ENCODE measurements at regions not wholly inside any gene's neighbourhood (a gene's known extent, or its start where the extent isn't known, plus 50 kb on each side); places are given as distances from the start of the nearest gene placed in this dataset.

GRCh38 chr4:180674619-180675358, 1568.4 kb upstream of the TENM3 start:
- Histone ChIP-seq H3K4me1 (ENCODE audit: control insufficient read depth in 1 of 2, insufficient read depth in 1 of 2, low read depth in 1 of 2, low read length in 1 of 2) (no peaks in the 10 kb centered on the region), H3K27ac (no peak overlapping the region), H3K4me3 (ENCODE audit: low read depth in 1 of 2, low read length in 1 of 2) (no peak overlapping the region), H3K36me3 (no peaks in the 10 kb centered on the region), H3K9me3 (no peaks in the 10 kb centered on the region), H3K27me3 (no peaks in the 10 kb centered on the region)
- TF ChIP-seq CTCF (IDR thresholded peaks at IDR 0.05), result no peak

DNA sequence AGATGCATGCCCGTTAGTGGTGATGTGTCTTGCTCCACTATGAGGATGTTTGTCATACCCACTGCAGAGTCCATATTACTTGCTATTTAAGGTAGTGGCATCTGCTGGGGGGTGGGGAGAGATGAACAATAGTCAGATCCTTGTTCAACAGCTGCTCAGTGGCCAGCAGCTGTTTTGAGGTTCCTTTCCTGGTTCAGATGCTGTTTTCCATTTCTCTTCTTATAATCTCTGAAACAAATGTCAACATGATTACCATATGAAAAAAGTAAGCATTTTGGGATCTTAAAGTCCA, 1567.9 kb upstream of the TENM3 start:
- Histone ChIP-seq H3K4me3 (ENCODE audit: low read depth in 1 of 2, low read length in 1 of 2) (no peak overlapping the region), H3K4me1 (ENCODE audit: control insufficient read depth in 1 of 2, insufficient read depth in 1 of 2, low read depth in 1 of 2, low read length in 1 of 2) (no peaks in the 10 kb centered on the region), H3K9me3 (no peaks in the 10 kb centered on the region), H3K27ac (no peak overlapping the region), H3K36me3 (no peaks in the 10 kb centered on the region), H3K27me3 (no peaks in the 10 kb centered on the region)
- no peak for TF ChIP-seq CTCF (IDR thresholded peaks at IDR 0.05)

DNA sequence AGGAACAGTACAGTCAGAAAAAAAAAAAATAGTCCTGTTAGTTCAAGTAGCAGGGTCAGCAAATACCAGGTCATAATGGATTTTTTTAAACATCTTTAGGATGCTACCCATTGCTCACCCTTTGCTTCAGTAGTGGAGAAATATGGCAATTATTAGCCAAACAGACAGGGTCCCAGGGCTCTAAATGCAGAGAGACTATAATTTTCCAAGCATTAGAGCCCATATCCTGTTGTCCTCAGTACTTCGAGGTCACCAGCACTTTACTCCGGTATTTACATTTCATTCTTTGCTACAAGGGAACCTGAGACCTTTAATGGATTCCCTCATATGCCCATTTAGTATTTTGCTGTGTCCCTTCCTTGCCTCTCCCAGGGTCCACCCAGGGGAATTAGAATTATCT, 1562.9 kb upstream of the TENM3 start:
- H3K27me3 ChIP-seq, result no peaks in the 10 kb centered on the region
- no peaks in the 10 kb centered on the region for H3K9me3 ChIP-seq
- H3K4me1 ChIP-seq (ENCODE audit: control insufficient read depth in 1 of 2, insufficient read depth in 1 of 2, low read depth in 1 of 2, low read length in 1 of 2), result no peaks in the 10 kb centered on the region
- no peak for TF ChIP-seq CTCF (IDR thresholded peaks at IDR 0.05)
- H3K27ac ChIP-seq, result no peak overlapping the region
- no peaks in the 10 kb centered on the region for H3K36me3 ChIP-seq
- H3K4me3 ChIP-seq (ENCODE audit: low read depth in 1 of 2, low read length in 1 of 2), result no peak overlapping the region

- no peak overlapping the region for H3K27ac ChIP-seq
- no peaks in the 10 kb centered on the region for H3K9me3 ChIP-seq
- TF ChIP-seq CTCF (IDR thresholded peaks at IDR 0.05), result no peak
- H3K27me3 ChIP-seq, result no peaks in the 10 kb centered on the region
- H3K4me1 ChIP-seq (ENCODE audit: control insufficient read depth in 1 of 2, insufficient read depth in 1 of 2, low read depth in 1 of 2, low read length in 1 of 2), result no peaks in the 10 kb centered on the region
- no peak overlapping the region for H3K4me3 ChIP-seq (ENCODE audit: low read depth in 1 of 2, low read length in 1 of 2)
- no peaks in the 10 kb centered on the region for H3K36me3 ChIP-seq
These were observed 1560.4 kb upstream of the TENM3 start for GRCh38 chr4:180682776-180683175.

- Histone ChIP-seq H3K4me1 (ENCODE audit: control insufficient read depth in 1 of 2, insufficient read depth in 1 of 2, low read depth in 1 of 2, low read length in 1 of 2) (no peaks in the 10 kb centered on the region), H3K27me3 (no peaks in the 10 kb centered on the region), H3K27ac (no peak overlapping the region), H3K9me3 (no peaks in the 10 kb centered on the region), H3K36me3 (no peaks in the 10 kb centered on the region), H3K4me3 (ENCODE audit: low read depth in 1 of 2, low read length in 1 of 2) (no peak overlapping the region)
- TF ChIP-seq CTCF (IDR thresholded peaks at IDR 0.05), result no peak
These were observed 1560.0 kb upstream of the TENM3 start for GRCh38 chr4:180683186-180683585.

- Histone ChIP-seq H3K4me3 (ENCODE audit: low read depth in 1 of 2, low read length in 1 of 2) (no peak overlapping the region), H3K27me3 (no peaks in the 10 kb centered on the region), H3K9me3 (no peaks in the 10 kb centered on the region), H3K36me3 (no peaks in the 10 kb centered on the region), H3K4me1 (ENCODE audit: control insufficient read depth in 1 of 2, insufficient read depth in 1 of 2, low read depth in 1 of 2, low read length in 1 of 2) (no peaks in the 10 kb centered on the region), H3K27ac (no peak overlapping the region)
- TF ChIP-seq CTCF (IDR thresholded peaks at IDR 0.05), result no peak
These were observed 1554.7 kb upstream of the TENM3 start for GRCh38 chr4:180688480-180688879.
